Endothelial cell of umbilical vein (primary cell): ENCODE measurements at regions not wholly inside any gene's neighbourhood (a gene's known extent, or its start where the extent isn't known, plus 50 kb on each side); places are given as distances from the start of the nearest gene placed in this dataset.

Experiments used
- CTCF ChIP-seq, 2 donors: IDR thresholded peaks; 1 replicate in 1 of 2; 2 replicates in 1 of 2; pipeline ENCODE4 v1.5.1; 2011; ENCODE audit warnings: low read length in 2 of 2, mild to moderate bottlenecking in 2 of 2, moderate library complexity in 2 of 2, control low read depth in 1 of 2, inconsistent platforms in 1 of 2, low read depth in 1 of 2; ENCODE audit not compliant: insufficient read depth in 1 of 2; ENCODE audit errors: extremely low read depth in 1 of 2
- EZH2 ChIP-seq: IDR thresholded peaks from 2 replicates; pipeline ENCODE4 v1.6.1; 2012; ENCODE audit warnings: borderline replicate concordance, low read depth, mild to moderate bottlenecking, moderate library complexity, low read length, inconsistent platforms; ENCODE audit not compliant: severe bottlenecking
- FOS ChIP-seq: IDR thresholded peaks from 2 replicates; pipeline ENCODE4 v1.6.1; 2011; ENCODE audit warnings: mild to moderate bottlenecking, low read length, moderate library complexity, borderline replicate concordance; ENCODE audit not compliant: insufficient read depth
- GATA2 ChIP-seq: IDR thresholded peaks from 2 replicates; pipeline ENCODE4 v1.7.0; 2011; ENCODE audit warnings: low read depth, mild to moderate bottlenecking, moderate library complexity, mixed read lengths, low read length; ENCODE audit not compliant: insufficient read length, insufficient read depth
- JUN ChIP-seq: IDR thresholded peaks from 2 replicates; pipeline ENCODE4 v1.6.1; 2011; ENCODE audit warnings: borderline replicate concordance, low read depth; ENCODE audit not compliant: insufficient read length, insufficient read depth
- MAX ChIP-seq: IDR thresholded peaks from 2 replicates; pipeline ENCODE4 v1.6.1; 2011; ENCODE audit not compliant: insufficient read depth, insufficient read length
- POLR2A ChIP-seq: IDR thresholded peaks from 2 replicates; pipeline ENCODE4 v1.6.1; 2012; ENCODE audit warnings: low read depth, mild to moderate bottlenecking, control low read depth, low read length
- POLR2AphosphoS5 ChIP-seq: IDR thresholded peaks from 2 replicates; pipeline ENCODE4 v1.6.1; 2012; ENCODE audit warnings: low read depth, mild to moderate bottlenecking, control low read depth, low read length, moderate library complexity; ENCODE audit not compliant: insufficient read depth

- TF ChIP-seq CTCF (IDR thresholded peaks at IDR 0.05; ENCODE audit: extremely low read depth in 1 of 2, insufficient read depth in 1 of 2, low read depth in 1 of 2, low read length in 2 of 2) (no peak), POLR2A (no peak), EZH2 (no peak), MAX (no peak), POLR2AphosphoS5 (no peak), GATA2 (no peak), FOS (no peak), JUN (no peak)
Measured at GRCh38 chr6:168212362-168212761, 107.2 kb downstream of the DACT2 start.
